ENCODE measurements at regions not wholly inside any gene's neighbourhood (a gene's known extent, or its start where the extent isn't known, plus 50 kb on each side); places are given as distances from the start of the nearest gene placed in this dataset.

DNA sequence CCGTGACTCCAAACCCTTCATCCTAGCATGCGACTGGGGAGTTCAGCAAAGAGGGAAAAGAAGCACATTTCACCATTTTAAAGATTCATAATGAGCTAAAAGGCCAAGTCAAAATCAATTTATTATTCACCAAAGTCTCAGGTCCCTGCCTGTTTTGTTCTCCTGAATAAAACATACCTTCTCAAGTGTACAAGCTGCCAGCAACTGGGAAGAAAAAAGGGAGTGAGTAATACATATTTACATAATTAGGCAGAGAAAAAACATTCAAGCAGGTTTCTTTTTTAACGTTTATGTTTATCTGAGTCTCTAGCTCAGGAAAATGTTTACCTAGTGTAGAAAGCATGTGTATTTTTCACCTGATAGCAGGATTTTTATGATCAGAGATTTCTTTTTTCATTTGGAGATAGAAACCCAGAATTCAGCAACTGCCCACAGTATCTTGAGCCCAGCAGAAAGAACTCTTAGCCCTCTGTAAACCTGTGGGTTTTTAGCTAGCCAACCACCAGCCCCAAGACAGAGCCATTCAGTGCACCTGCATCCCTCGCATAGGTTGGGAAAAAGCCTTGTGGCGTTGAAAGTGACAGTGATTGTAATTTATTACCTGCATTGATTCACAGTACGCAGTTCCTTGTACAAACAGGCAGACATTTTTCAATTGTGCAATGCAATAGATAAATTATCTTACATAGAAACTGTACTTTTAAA lies 117.9 kb upstream of the GRIA1 start:
- TF ChIP-seq, protein P1, sequence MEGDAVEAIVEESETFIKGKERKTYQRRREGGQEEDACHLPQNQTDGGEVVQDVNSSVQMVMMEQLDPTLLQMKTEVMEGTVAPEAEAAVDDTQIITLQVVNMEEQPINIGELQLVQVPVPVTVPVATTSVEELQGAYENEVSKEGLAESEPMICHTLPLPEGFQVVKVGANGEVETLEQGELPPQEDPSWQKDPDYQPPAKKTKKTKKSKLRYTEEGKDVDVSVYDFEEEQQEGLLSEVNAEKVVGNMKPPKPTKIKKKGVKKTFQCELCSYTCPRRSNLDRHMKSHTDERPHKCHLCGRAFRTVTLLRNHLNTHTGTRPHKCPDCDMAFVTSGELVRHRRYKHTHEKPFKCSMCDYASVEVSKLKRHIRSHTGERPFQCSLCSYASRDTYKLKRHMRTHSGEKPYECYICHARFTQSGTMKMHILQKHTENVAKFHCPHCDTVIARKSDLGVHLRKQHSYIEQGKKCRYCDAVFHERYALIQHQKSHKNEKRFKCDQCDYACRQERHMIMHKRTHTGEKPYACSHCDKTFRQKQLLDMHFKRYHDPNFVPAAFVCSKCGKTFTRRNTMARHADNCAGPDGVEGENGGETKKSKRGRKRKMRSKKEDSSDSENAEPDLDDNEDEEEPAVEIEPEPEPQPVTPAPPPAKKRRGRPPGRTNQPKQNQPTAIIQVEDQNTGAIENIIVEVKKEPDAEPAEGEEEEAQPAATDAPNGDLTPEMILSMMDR (IDR thresholded peaks at IDR 0.05; ENCODE audit: insufficient read depth, low read length, poor library complexity, severe bottlenecking), result no peak
- TF ChIP-seq EZH2phosphoT487 (conservative IDR thresholded peaks at IDR 0.05; ENCODE audit: low read length), result no peak

Measured in SU-DHL-6 (cell line).